Mesodermal cell (in vitro differentiated cells): ENCODE measurements at regions not wholly inside any gene's neighbourhood (a gene's known extent, or its start where the extent isn't known, plus 50 kb on each side); places are given as distances from the start of the nearest gene placed in this dataset.
"Not testable (repeated sequence)": the region's sequence is repeated elsewhere in the genome, so short reads cannot be mapped to it uniquely, and the experiment has no call there.

Source experiments
- H3K27ac ChIP-seq: 2 replicates; pipeline ENCODE4 v1.7.0; 2013; ENCODE audit warnings: mild to moderate bottlenecking, low read depth, low read length, moderate library complexity; ENCODE audit not compliant: severe bottlenecking
- H3K36me3 ChIP-seq: 2 replicates; pipeline ENCODE4 v1.7.1; 2013; ENCODE audit warnings: mild to moderate bottlenecking, low read length, moderate library complexity; ENCODE audit not compliant: control insufficient read depth, insufficient read depth
- H3K4me1 ChIP-seq: one replicate; pipeline ENCODE4 v1.7.1; 2013; ENCODE audit warnings: mild to moderate bottlenecking, low read length; ENCODE audit not compliant: insufficient read depth, control insufficient read depth, poor library complexity, severe bottlenecking
- H3K4me3 ChIP-seq: 2 replicates; pipeline ENCODE4 v1.7.0; 2013; ENCODE audit warnings: low read length, control low read depth, mild to moderate bottlenecking; ENCODE audit not compliant: insufficient read depth, poor library complexity, severe bottlenecking; ENCODE audit errors: extremely low read depth
- H3K9me3 ChIP-seq: 2 replicates; pipeline ENCODE4 v1.7.1; 2013; ENCODE audit warnings: mild to moderate bottlenecking, low read length, moderate library complexity; ENCODE audit not compliant: control insufficient read depth
- WGBS, 2 experiments: methylation state at CpG; one replicate each; pipeline ENCODE4 v1.1.5; 2013; ENCODE audit warnings: missing lambda C conversion rate in 2 of 2; ENCODE audit not compliant: insufficient coverage in 2 of 2; 5-methylcytosine and 5-hydroxymethylcytosine counted together

DNA sequence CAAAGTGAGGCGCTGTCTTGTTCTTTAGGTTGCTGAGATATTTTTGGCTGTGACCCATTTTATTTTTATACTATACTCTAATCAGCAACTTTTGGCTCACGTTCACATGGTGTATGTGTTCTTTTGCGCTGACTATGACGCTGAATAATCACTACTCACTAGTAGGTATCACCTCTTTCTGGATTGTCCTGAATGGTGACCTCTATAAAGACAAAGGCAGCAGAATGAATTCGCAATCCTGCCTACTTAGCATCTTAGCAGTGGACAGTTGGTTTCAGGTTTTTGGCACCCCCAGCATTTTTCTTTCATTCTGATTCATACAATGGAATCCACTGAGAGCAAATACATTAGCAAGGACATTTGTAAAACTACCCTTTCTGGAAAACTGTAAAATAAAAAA is 351.3 kb downstream of the JRKL start:
- H3K4me3 ChIP-seq, result no peak overlapping the region
- no peak overlapping the region for H3K27ac ChIP-seq
- 84 to 100% methylated on average over 2 to 4 of the region's 5 CpGs for WGBS, 2 experiments
- no peaks in the 10 kb centered on the region for H3K36me3 ChIP-seq
- no peaks in the 10 kb centered on the region for H3K9me3 ChIP-seq
- no peaks in the 10 kb centered on the region for H3K4me1 ChIP-seq

GRCh38 chr11:96744697-96745096 is 354.9 kb downstream of the JRKL start:
- no CpG with 5 or more reads among the region's 1 CpG for WGBS, 2 experiments
- no peaks in the 10 kb centered on the region for H3K9me3 ChIP-seq
- peaks cover 7% of the 10 kb centered on the region for H3K4me1 ChIP-seq
- no peak overlapping the region for H3K4me3 ChIP-seq
- H3K36me3 ChIP-seq, result no peaks in the 10 kb centered on the region
- H3K27ac ChIP-seq, result no peak overlapping the region

DNA sequence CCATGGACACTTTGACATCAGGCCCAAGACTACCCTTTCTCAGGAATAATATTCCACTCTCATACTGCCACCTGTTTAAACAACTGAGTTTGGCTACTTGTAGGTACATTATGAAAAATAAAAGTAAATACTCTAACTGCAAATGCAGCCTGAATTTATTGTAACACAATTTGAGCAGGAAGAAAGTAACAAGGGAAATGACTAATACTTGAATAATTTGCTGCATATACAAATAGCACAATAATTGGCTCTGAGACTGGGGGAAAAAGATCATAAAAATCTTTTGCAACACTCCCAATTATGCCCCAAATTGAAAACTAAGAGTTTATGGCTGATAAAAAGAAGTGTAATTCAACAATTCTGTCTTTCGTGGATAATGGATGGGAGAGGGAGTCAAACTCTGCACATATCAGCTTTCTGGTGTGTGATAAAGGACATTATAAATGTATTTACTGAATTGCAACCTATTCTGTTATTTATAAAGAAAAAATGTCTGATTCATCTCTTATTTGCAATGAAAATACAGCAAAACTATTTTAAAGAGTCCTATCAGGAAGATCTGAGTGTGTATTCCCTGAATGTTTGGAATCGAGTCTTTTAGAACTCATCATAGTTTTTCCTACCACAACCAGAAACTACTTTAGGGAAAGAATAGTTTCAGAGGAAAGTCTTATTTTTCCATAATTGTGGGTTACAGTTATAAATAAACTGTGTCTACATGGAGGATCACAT is 359.0 kb downstream of the JRKL start:
- Histone ChIP-seq H3K36me3 (no peaks in the 10 kb centered on the region), H3K4me1 (peaks cover 7% of the 10 kb centered on the region), H3K27ac (no peak overlapping the region), H3K4me3 (no peak overlapping the region), H3K9me3 (no peaks in the 10 kb centered on the region)
- no CpG with 5 or more reads among the region's 2 CpGs for WGBS, 2 experiments

DNA sequence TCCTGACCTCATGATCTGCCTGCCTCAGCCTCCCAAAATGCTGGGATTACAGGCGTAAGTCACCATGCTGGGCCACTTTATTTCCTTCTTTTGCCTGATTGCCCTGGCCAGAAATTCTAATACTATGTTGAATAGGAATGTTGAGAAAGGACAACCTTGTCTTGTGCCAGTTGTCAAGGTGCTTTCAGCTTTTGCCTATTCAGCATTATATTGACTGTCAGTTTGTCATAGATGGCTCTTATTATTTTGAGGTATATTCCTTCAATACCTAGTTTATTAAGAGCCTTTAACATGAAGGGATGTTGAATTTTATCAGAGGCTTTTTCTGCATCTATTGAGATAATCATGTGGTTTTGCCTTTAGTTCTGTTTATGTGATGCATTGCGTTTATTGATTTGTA is 362.0 kb downstream of the JRKL start:
- WGBS, 2 experiments, result 83 to 100% methylated on average over 1 of the region's 2 CpGs
- H3K9me3 ChIP-seq, result not testable (repeated sequence)

GRCh38 chr11:96752221-96752620 is 362.4 kb downstream of the JRKL start:
- no peak overlapping the region for H3K4me3 ChIP-seq
- H3K4me1 ChIP-seq, result peaks cover 7% of the 10 kb centered on the region
- H3K9me3 ChIP-seq, result no peaks in the 10 kb centered on the region
- H3K36me3 ChIP-seq, result no peaks in the 10 kb centered on the region
- 100% methylated on average over 1 of the region's 2 CpGs; no CpG with 5 or more reads in 1 of the 2 experiments for WGBS, 2 experiments
- no peak overlapping the region for H3K27ac ChIP-seq

More for the DNA sequence above, 362.0 kb downstream of the JRKL start:
- H3K27ac ChIP-seq, H3K36me3 ChIP-seq, H3K4me1 ChIP-seq, H3K4me3 ChIP-seq: not testable (repeated sequence)

DNA sequence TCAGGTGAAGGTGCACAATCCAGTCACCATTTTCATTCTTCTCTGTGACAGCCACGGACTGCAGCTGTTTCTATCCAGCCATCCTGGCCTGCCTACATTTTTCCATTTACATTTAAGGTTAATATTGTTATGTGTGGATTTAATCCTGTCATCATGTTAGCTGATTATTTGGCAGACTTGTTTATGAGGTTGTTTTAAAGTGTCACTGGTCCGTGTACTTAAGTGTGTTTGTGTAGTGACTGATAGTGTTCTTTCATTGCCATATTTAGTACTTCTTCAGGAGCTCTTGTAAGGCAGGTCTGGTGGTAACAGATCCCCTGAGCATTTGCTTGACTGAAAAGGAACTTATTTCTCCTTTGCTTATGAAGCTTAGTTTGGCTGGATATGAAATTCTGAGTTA is 364.2 kb downstream of the JRKL start:
- no peaks in the 10 kb centered on the region for H3K9me3 ChIP-seq
- no peak overlapping the region for H3K27ac ChIP-seq
- H3K4me1 ChIP-seq, result peaks cover under 1% of the 10 kb centered on the region
- no peaks in the 10 kb centered on the region for H3K36me3 ChIP-seq
- WGBS, 2 experiments, result no CpG with 5 or more reads among the region's 2 CpGs
- no peak overlapping the region for H3K4me3 ChIP-seq

- H3K4me3 ChIP-seq, result no peak overlapping the region
These were observed 365.4 kb downstream of the JRKL start for GRCh38 chr11:96755209-96755608.

GRCh38 chr11:96755752-96756151 is 365.9 kb downstream of the JRKL start:
- 95 to 96% methylated on average over 4 to 5 of the region's 8 CpGs for WGBS, 2 experiments
- Histone ChIP-seq H3K4me3 (no peak overlapping the region), H3K4me1 (no peaks in the 10 kb centered on the region), H3K27ac (no peak overlapping the region), H3K9me3 (no peaks in the 10 kb centered on the region), H3K36me3 (no peaks in the 10 kb centered on the region)

More at GRCh38 chr11:96755209-96755608, 365.4 kb downstream of the JRKL start:
- H3K4me1 ChIP-seq, result no peaks in the 10 kb centered on the region
- no peak overlapping the region for H3K27ac ChIP-seq
- H3K9me3 ChIP-seq, result no peaks in the 10 kb centered on the region
- H3K36me3 ChIP-seq, result no peaks in the 10 kb centered on the region
- WGBS, 2 experiments, result 78 to 100% methylated on average over 2 of the region's 2 CpGs

GRCh38 chr11:96758957-96759356 is 369.1 kb downstream of the JRKL start:
- H3K27ac ChIP-seq, result no peak overlapping the region
- H3K36me3 ChIP-seq, result no peaks in the 10 kb centered on the region
- no peaks in the 10 kb centered on the region for H3K4me1 ChIP-seq
- 50 to 100% methylated on average over 1 of the region's 1 CpG for WGBS, 2 experiments
- no peaks in the 10 kb centered on the region for H3K9me3 ChIP-seq
- H3K4me3 ChIP-seq, result no peak overlapping the region

DNA sequence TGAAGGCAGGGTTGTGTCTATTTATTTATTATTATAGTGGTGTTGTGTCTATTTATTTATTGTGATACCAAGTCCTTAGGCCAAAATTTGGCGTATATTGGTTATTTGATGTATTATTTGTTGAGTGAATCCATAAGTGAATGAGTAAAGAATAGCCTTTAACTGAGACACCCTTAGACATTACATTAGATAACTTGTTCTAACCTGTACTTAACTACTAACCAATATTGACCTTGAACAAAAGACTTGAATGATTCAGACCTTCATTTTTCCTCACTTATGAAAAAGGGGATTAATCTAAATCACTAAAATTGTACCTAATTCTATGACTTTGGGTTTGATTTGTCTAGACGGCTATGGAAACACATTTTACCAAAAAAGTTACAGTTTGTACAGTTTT is 370.5 kb downstream of the JRKL start:
- H3K4me1 ChIP-seq, result no peaks in the 10 kb centered on the region
- H3K27ac ChIP-seq, result no peak overlapping the region
- WGBS, 2 experiments, result no CpG with 5 or more reads among the region's 2 CpGs

DNA sequence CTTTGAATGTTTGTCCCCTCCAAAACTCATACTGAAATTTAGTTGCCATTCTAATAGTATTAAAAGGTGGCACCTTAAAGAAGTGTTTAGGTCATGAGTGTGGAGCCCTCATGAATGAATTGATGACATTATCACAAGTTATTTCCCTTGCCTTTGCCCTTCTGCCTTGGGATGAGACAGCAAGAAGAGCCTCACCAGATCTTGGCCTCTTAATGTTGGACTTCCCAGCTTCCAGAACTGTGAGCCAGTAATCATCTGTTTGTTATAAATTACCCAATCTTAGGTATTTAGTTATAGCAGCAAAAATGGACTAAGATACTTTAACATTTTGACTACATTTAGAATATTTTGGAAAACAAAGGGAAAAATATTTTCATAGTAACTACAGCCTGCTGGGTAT is 371.0 kb downstream of the JRKL start:
- no peaks in the 10 kb centered on the region for H3K36me3 ChIP-seq
- H3K4me1 ChIP-seq, result no peaks in the 10 kb centered on the region
- no peak overlapping the region for H3K27ac ChIP-seq
- no peaks in the 10 kb centered on the region for H3K9me3 ChIP-seq
- H3K4me3 ChIP-seq, result no peak overlapping the region

More for the DNA sequence above, 370.5 kb downstream of the JRKL start:
- H3K36me3 ChIP-seq, result no peaks in the 10 kb centered on the region
- no peaks in the 10 kb centered on the region for H3K9me3 ChIP-seq
- no peak overlapping the region for H3K4me3 ChIP-seq
